Stimulated activated CD8-positive, alpha-beta memory T cell treated with anti-CD3 and anti-CD28 coated beads, Interleukin-4, amount 100 ng/mL, for 1 hour (primary cell): ENCODE measurements at regions not wholly inside any gene's neighbourhood (a gene's known extent, or its start where the extent isn't known, plus 50 kb on each side); places are given as distances from the start of the nearest gene placed in this dataset.
"Not testable (repeated sequence)": the region's sequence is repeated elsewhere in the genome, so short reads cannot be mapped to it uniquely, and the experiment has no call there.

Experiments
- DNase-seq, 2 donors: peaks; one replicate each; pipeline ENCODE4 v3.0.0-alpha.2; 2020; ENCODE audit warnings: low read depth in 2 of 2, low spot score in 1 of 2

DNA sequence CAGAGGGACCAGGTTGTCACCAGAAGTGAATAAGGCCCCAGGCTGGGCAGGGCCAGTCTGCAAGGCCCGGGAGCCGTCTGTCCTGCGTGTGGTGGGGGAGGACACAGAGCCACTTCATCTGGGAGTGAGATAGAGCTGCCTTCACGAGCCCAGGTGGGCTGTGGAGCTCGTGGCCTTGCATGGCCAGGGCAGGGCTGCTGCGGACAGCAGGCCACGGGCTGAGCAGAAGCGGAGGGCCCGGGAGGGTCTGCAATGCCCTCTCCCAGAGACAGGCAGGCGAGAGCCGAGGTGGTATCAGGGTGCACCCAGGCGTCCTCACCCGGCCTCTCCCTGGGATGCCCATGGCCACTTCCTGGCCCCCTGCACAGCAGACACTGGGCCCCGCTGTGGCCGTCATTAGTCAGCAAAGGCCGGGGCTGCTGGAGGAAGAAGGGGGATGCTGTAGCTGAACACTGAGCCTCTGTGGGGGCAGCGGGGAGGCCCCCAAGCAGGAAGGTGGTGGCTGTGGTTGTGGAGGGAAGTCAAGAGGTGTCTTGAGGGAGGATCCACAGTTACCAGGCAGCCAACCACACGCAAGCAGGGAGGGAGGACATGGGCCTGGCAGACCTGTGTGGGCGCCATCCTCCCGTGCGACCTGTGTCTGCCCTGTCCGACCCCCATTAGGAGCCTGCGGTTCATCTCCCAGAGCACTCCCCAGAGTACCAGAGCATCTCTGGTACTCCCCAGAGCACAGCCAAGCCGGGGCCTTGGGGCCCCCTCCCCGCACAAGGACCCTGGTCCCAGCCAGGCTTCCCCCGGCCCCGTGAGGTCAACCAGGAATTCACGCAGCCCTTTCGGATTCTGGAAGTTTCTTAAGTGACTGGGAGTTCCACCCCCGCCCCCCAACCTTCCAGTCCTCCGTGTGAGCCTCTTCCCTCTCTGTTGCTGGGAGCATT lies 1109.5 kb downstream of the BRD1 start:
- no peak for DNase-seq

DNA sequence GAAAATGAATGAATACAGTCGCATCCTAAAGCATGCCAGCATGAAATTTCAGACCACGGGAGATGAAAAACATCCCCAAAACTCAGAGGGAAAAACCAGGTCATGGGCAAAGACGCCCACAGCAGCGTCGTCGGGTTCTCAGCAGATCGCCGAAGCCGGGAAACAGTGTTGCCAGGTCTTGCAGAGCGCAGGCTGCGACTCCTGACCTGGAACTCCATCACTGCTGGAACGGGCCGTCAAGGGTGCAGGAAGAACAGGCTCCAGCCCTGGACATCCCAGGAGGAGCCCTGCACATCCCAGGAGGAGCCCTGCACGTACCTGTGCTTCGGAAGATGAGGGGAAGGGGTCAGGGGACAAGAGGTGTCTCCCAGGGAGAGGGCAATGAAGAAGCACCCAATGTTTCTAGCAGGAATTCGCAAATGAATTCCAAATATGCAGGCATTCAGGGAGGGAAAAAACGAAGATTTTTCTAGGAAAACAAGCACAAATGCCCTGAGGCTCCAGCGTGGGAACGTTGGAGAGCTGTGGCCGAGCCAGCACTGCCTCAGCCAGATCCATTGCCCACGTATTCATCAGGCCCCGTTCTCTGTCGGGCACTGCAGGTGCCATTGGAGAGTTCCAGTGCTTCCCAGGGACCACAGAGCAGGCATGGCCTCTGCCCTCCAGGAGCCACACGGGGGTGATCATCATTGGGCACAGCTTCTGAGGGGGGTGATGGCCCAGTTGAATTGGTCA lies 1110.4 kb downstream of the BRD1 start:
- DNase-seq: no peak

DNA sequence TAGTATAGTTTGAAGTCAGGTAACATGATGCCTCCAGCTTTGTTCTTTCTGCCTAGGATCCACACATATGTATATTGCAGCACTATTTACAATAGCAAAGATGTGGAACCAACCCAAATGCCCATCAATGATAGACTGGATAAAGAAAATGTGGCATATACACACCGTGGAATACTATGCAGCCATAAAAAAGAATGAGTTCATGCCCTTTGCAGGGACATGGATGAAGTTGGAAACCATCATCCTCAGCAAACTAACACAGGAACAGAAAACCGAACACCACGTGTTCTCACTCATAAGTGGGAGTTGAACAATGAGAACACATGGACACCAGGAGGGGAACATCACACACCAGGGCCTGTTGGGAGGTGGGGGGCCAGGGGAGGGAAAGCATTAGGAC lies 1111.5 kb downstream of the BRD1 start:
- not testable (repeated sequence) for DNase-seq

DNA sequence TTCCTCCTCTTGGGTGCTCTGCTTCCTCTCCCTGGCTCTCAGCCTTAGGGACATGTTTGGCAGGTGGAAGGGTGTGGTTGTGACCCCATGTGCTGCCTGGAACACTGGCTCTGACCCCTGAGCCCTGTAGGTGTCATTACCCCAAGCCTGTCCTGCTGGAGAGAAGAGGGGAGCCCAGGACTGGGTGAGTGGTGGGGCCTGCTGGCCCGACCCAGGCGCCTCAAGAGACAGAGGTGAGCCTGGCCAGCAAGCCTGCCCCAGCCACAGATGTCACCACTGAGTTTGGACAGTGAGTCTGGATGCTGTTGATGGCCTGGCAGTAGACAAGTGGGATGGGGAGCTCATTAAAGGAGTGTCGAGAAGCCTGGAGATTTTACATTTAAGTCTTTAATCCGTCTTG lies 1112.2 kb downstream of the BRD1 start:
- no peak for DNase-seq

DNA sequence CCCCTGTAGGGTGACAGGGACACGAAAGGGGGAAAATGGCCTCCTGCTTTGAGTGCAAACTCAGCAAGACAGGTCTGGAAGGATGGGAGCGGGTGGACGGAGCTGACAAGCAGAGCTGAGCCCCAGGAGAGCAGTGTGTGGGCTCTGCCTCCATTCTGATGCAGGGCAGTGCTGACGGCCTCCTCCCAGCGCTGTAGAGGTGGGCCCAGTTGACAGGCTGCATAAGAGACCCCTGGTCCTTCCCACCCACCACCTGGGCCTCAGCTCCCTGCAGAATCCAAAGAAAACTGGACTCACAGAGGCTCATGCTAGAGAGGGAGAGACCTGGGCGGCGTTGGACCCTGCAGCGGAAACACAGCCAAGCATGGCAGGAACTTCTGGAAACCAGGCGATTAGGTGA lies 1113.4 kb downstream of the BRD1 start:
- DNase-seq: no peak

DNA sequence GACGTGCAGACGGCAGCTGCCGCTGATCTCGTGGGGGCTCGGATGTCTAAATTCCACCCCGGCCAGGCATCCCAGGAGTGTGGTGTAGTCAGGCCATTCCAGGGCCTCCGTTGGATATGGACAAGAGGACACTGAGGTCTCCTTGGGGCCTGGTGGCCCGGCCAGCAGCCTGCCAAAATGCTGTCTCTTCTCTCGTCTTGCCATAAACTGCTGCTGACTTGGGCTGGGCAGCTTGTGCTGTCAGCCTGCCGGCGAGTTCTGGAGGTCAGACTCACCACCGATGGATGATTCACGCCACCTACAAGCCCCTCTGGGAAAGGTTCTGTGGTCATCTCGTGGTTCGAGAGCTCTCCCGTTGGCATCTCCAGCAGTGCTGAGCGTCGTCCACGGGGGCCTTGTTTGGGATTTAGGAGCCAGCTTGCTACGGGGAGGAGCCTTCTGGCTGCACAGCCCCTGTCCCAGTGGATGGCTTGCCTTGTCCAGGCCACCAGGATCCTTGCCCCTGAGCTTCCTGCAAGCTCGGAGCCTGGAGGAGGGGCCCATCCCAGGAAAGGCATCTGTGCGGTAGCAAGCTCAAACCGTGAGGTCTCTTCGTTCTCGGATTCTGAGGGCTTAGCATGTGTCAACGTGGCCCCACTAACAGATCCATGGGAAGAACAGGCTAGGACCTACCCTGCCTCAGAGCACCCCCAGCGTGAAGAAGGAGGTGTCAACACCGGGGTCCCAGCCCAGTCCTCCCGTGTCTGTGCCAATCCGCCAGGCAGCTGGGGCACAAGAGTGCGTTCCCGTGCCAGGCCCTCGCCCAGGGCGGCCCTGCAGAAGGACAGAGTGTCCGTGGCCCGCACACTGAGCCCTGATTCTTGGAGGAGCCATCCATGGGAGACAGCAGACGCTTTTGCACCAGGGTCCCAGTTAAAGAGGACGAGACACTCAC lies 1114.1 kb downstream of the BRD1 start:
- no peak for DNase-seq

DNA sequence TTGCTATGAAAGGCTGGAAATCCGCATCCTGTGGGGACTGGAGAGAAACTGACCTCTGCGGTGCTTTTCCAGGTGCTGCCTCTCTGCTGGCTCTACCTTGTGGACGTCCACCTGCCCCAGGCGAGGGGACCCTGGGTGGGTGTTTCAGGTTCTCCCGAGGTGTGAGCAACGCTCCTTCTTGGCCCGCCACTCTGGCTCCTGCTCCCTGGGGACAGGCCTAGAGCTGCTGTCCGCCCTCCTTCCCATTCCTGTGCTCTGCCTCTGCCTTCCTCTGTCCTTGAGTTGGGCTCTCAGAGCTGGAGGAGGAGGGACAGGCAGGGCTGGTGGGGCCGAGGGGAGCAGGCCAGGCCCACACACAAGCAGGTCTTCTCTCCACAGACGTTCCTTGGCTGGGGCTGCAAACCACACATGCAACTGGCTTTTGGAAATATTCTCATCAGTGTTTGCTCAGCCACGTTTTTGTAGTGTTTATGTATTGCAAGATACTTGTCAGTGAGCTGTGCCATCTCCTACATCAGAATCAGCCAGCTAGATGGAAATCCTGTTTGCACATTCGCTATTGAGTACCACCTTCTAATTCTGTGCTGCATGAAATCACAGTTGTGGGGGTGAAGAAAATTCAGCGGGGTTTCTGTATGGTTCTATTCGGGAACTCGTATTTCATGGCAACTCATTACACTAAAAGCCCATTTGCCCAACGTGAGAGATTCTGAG lies 1115.0 kb downstream of the BRD1 start:
- no peak for DNase-seq

DNA sequence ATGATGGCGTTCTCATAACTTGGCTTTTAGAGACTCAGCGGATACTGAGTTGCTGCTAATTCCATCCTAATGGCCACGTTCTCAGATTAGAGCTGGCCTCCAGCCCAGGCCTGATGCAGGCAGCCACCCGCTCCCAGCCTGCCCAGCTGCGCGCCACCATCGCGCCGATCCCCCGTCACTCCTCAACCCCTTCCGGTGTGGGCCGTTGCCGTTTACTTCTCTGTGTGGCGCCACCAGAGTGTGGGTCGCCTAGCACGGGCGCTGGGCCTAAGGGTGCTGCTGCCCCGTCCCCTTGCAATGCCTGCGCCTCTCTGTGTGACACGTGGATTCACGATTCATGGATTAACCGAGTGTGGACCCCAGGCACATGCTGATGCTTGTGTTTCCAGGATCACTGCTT lies 1116.0 kb downstream of the BRD1 start:
- DNase-seq: no peak

DNA sequence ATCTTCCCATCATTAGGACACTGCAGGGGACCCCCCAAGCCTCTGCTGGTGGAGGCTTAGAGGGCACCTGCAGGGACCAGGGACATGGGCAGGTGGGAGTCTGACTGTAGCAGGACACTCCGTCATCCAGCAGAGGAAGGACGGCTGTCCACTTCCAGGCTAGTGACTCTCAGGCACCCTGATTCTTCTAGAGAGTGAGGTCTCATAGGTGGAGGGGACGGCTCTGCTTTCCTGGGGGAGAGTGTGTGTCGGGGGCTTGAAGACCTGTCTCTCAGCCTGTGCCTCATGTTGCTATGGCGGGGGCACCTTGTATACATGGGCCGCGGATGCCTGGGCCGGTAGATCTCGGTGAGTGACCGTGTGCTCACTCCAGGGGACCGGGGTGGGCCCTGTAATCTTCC lies 1116.6 kb downstream of the BRD1 start:
- no peak for DNase-seq

DNA sequence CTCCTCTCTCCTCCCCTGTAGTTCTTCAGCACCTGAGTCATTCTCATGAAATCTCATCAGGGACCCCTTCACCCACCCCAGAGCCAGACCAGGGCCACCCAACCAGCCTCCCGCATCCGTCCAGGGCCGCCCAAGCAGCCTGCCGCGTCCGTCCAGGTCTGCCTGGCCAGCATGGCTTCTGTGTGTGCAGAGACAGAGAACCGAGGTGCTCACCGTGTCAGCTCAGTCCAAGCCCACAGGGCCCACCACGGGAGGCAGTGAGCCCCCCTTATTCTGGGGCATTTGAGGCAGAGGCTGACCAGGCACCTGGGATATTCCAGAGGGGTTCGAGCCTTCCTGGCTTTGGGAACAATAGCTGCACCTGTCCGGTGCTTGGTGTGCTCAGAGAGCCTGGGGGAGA lies 1117.3 kb downstream of the BRD1 start:
- DNase-seq: no peak

DNA sequence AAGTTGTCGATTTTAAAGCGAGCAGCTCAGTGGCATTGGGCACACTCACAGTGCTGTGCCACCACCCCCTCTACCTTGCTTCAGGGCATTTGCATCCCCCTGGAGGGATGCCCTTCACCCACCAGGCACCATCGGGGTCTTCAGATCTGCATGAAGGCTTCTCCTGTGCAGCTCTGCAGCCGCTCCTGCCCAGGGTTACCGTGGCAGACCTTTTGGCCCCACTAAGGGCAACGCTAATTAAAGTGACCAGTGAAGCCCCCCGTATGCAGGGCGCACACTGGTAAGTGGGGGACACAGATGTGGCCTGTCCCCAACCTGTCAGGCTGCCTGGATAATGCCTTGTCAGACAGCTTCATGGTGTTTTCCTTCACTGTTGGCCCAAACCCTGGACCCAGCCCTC lies 1117.7 kb downstream of the BRD1 start:
- DNase-seq: no peak

DNA sequence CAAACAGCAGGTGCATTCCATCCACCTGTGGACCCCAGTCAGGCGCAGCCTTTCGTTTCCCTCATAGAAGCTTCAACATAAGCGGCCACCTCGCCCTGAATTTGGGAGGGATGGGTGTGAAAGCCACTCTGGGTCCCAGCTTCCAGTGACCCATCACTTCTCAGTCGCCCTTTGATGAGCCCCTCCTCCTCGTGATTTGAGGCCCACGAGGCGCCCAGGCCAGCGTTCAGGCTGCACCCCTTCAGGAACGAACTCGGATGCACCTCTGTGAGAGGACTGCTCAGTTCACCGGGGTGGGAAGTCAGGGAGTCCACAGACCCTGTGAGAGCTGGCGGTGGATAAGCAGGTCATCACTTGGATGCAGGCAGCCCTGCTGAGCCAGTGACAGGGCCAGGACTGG lies 1118.2 kb downstream of the BRD1 start:
- DNase-seq: no peak

DNA sequence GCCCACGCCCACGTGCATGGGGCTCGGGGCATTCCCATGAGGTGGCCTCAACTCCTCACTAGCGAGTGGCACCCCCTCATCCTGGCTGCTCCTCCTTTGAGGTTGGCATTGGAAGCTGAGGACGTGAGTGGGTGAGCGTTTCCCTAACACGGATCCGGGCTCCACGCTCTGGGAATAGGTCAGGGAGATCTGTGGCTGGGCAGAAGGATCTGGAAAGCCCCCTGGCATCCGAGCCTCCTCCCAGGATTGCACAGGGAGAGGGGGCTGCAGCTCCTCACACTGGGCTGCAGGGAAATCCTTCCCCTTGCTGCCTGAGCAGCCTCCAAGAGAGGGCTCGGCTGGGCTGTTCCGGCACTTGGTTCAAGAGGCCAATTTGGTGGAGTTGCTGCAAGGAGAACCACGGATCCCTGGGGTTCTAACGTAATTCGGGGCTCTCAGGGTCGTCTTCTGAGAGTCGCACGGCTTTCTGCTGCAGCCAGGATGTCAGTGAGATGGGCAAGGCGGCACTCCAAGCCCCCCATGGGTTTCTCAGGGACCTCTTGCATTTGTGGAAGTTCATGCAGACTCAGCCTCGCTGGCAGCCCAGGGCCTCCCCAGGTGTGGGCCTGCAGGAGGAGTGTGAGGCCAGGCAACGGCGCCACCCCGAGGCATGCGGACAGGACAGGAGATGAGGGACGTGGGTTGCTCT lies 1119.0 kb downstream of the BRD1 start:
- DNase-seq: no peak

DNA sequence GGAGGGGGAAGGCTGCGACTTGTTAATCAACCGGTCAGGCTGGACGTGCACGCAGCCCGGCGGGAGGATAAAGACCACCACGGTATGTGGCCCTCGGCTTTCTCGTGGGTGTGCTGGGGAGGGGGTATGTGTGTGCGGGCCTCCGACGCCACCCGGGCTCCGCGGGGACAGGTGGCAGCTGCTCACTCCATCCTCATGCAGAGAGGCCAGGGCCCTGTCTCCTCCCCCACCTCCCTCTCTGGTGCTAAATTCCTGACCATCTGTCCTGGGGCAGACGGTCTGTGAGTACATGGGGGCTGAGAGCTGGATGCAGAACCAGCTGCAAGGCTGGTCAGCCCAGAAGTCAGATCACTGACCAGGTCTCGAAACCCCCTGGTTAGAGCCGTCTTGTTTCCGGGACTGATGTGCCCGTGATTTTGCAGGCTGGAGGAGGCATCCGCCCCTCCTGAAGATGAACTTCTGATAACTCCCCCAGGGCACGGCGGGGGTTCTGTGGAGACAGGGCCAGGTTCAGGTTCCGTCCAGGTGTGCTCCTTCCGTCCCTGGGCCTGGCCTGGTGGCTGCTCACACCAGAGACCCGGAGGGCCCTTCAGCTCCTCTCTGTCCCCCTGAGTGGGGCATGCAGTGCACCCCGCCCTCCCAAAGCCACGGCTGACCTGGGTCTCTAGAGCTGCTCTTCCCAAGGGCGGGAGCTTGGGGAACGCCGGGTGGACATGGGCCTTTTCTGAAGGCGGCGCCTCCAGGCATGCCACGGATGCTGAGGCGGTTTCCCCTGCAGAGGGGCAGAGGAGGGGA lies 1119.7 kb downstream of the BRD1 start:
- no peak for DNase-seq

DNA sequence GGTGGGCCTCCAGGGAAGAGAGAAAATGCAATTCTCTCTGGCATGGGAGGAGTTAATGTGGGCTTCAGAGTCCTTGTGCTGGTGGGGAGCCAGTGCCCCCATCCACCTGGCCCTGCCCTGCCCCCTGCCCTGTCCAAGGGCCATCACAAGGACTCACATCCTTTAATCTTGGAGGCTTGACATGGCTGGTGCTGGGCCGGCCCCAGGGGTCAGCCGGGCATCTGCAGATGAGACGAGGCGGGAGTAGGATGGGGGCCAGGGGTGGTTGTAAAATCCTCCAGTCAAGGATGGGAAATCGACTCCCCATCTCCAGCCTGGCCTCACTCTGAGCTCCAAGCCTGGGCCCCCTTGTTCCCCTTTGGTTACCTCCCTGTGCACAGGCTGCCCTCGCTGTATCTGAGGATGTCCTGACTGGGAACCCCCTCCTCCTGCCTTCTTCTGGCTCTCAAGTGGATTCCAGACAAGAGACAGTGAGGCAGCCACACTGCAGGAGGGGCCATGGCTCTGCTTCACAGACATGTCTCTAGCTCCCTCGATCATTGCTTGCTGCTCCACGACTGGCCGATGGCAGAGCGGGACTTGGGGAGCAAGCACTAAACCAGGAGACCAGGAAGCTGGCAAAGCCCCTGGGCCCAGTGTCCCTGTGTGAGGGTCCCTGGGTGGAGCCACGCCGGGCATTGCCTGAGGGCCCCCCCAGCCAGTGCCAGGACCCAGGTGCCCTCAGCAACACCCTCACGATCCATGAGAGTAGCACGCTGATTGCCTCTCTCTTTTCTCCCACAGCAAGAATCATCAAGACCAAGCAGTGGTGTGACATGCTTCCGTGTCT lies 1120.5 kb downstream of the BRD1 start:
- no peak for DNase-seq

DNA sequence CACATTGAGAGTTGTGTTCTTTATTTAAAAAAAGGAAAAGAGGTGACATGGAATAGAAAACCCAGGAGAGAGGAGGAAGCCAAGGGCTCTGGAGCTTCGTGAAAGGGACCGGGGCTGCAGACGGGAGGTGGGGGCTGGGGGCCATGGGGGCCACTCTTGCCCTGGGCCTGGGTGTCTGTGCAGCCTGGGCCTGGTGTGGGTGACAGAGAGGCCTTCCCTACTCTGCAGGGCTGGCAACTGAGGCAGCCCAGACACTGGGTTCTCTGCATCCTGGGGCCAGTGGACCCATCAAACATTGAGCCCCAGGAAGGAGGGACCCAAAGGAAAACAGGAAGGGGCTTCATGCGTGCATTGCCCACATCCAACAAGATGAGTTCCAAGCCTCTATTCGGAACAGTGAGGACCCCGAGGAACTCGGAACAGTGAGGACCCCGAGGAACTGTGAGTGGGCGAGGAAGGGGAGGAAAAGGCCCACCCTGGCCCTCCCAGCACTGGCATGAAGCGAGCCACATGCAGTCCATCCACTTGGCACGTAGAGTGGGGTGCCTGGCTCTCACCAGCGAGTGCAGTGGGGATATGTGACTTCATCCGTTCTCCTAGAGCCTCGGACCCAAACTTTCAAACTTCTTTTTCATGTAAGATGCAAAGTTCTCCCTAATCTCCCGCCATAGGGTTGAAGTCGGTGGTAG lies 1121.6 kb downstream of the BRD1 start:
- DNase-seq: no peak

DNA sequence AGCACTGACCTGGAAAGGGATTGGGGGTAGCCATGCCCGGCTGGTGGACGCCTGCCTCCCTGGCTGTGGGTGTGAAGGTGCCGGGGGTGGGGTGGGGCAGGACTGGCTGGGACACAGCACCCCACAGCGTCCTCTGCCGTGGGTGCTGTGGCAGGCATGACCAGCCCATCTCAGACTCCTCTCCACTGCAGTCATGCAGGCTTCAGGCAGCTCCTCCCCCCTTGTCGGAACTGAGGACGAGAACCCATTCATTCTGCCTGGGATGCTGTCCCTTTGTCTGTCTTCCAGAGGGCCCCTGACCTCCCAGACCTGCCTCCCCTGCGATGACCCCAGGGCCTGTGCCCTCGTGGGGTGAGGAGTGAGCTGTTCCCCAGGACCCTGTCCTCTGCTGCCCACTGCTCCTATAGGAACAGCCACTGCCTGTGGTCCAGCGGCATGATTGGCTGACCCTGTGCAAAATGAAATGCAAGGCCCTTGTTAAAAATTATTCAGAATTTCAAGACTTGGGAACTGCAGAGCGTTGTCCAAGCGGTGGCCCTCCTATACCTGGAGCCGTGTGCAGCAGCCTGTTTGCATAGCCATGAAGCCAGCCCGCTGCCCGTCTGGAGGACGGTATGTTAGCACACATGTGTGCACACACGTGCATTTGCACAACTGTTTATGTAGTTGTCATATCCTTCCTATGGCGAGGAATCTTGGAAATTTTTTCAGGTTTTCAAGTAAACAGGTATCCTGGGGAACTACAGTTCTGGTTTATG lies 1122.3 kb downstream of the BRD1 start:
- no peak for DNase-seq
